Stimulated activated CD8-positive, alpha-beta memory T cell treated with anti-CD3 and anti-CD28 coated beads, Interleukin-7, amount 100 ng/mL, for 4 hours (primary cell): ENCODE measurements at regions not wholly inside any gene's neighbourhood (a gene's known extent, or its start where the extent isn't known, plus 50 kb on each side); places are given as distances from the start of the nearest gene placed in this dataset.
"Not testable (repeated sequence)": the region's sequence is repeated elsewhere in the genome, so short reads cannot be mapped to it uniquely, and the experiment has no call there.

Experiments used
- DNase-seq, 2 donors: peaks; one replicate each; pipeline ENCODE4 v3.0.0-alpha.2; 2020; ENCODE audit warnings: low read depth in 2 of 2

GRCh38 chr5:86671536-86671935 lies 53.8 kb downstream of the COX7C start:
- no peak for DNase-seq

- no peak for DNase-seq
These were observed 56.3 kb downstream of the COX7C start for GRCh38 chr5:86674069-86674468.

GRCh38 chr5:86675311-86675710 lies 57.6 kb downstream of the COX7C start:
- no peak for DNase-seq

GRCh38 chr5:86679529-86679928 lies 61.8 kb downstream of the COX7C start:
- no peak for DNase-seq

GRCh38 chr5:86679949-86680348 lies 62.2 kb downstream of the COX7C start:
- DNase-seq: no peak

- DNase-seq: no peak
These were observed 66.5 kb downstream of the COX7C start for GRCh38 chr5:86684222-86684621.

GRCh38 chr5:86686046-86686445 lies 68.3 kb downstream of the COX7C start:
- no peak for DNase-seq

- DNase-seq: no peak
These were observed 70.7 kb downstream of the COX7C start for GRCh38 chr5:86688406-86688805.

- no peak for DNase-seq
These were observed 71.5 kb downstream of the COX7C start for GRCh38 chr5:86689103-86689729.

- no peak for DNase-seq
These were observed 91.6 kb downstream of the COX7C start for GRCh38 chr5:86709157-86709881.

- DNase-seq: no peak
These were observed 98.4 kb downstream of the COX7C start for GRCh38 chr5:86716121-86716520.

GRCh38 chr5:86731319-86732117 lies 113.8 kb downstream of the COX7C start:
- not testable (repeated sequence) for DNase-seq

GRCh38 chr5:86735370-86735769 lies 117.6 kb downstream of the COX7C start:
- no peak for DNase-seq

- DNase-seq: no peak
These were observed 119.8 kb downstream of the COX7C start for GRCh38 chr5:86737579-86737978.

GRCh38 chr5:86748538-86749105 lies 130.9 kb downstream of the COX7C start:
- DNase-seq: no peak

- no peak for DNase-seq
These were observed 132.1 kb downstream of the COX7C start for GRCh38 chr5:86749841-86750240.

- no peak for DNase-seq
These were observed 139.1 kb downstream of the COX7C start for GRCh38 chr5:86756839-86757238.

- no peak for DNase-seq
These were observed 140.1 kb downstream of the COX7C start for GRCh38 chr5:86757824-86758223.

- DNase-seq: no peak
These were observed 142.9 kb downstream of the COX7C start for GRCh38 chr5:86760661-86761060.

- no peak for DNase-seq
These were observed 146.2 kb downstream of the COX7C start for GRCh38 chr5:86763929-86764328.

GRCh38 chr5:86765778-86766502 lies 148.2 kb downstream of the COX7C start:
- no peak for DNase-seq

- no peak for DNase-seq
These were observed 151.0 kb downstream of the COX7C start for GRCh38 chr5:86768699-86769202.
